OCI-LY7 (cell line): ENCODE measurements at regions not wholly inside any gene's neighbourhood (a gene's known extent, or its start where the extent isn't known, plus 50 kb on each side); places are given as distances from the start of the nearest gene placed in this dataset.
"Not testable (repeated sequence)": the region's sequence is repeated elsewhere in the genome, so short reads cannot be mapped to it uniquely, and the experiment has no call there.

Source experiments
- BruUV-seq: library from RNA; stranded (reverse); fragments of 400-500 nt; replicated peaks from 2 replicates; lab custom pipeline; 2021; lab: Mats Ljungman, UMichigan
- CTCF ChIA-PET: fragments of 300-600 bp; sonication (Branson Sonifier 250); formaldehyde crosslinking; loops from one replicate; lab custom pipeline; 2022; ENCODE audit warnings: antibody characterized with exemption; ENCODE audit not compliant: unreplicated experiment; lab: Charles Lee
- POLR2A ChIA-PET: fragments of 300-600 bp; sonication (Branson Sonifier 250); formaldehyde crosslinking; loops from one replicate; lab custom pipeline; 2022; ENCODE audit warnings: antibody characterized with exemption; lab: Charles Lee
- DNase-seq: peaks from one replicate; pipeline ENCODE4 v3.0.0-alpha.2; 2015; ENCODE audit warnings: low spot score
- H2AFZ ChIP-seq: fragments of 200-600 bp; sonication (generic), shearing (Covaris generic); 2 replicates; pipeline ENCODE4 v1.6.1; 2014; ENCODE audit warnings: mild to moderate bottlenecking, antibody characterized with exemption, low read length, moderate library complexity
- H3K27ac ChIP-seq: fragments of 200-600 bp; sonication (generic); 2 replicates; pipeline ENCODE4 v1.5.1; 2014; ENCODE audit warnings: mixed run types, low read depth, mild to moderate bottlenecking, moderate library complexity, low read length, inconsistent platforms; ENCODE audit not compliant: poor library complexity, severe bottlenecking
- H3K36me3 ChIP-seq: fragments of 200-600 bp; sonication (generic); 2 replicates; pipeline ENCODE4 v1.6.1; 2014; ENCODE audit warnings: mild to moderate bottlenecking, antibody characterized with exemption, low read length, moderate library complexity, mixed read lengths; ENCODE audit not compliant: insufficient read depth
- H3K4me1 ChIP-seq: fragments of 200-600 bp; sonication (generic); 2 replicates; pipeline ENCODE4 v1.5.1; 2014; ENCODE audit warnings: mild to moderate bottlenecking, low read length; ENCODE audit not compliant: insufficient read depth, poor library complexity, severe bottlenecking
- H3K4me2 ChIP-seq: fragments of 200-600 bp; sonication (generic); 2 replicates; pipeline ENCODE4 v1.6.1; 2014; ENCODE audit warnings: mild to moderate bottlenecking, low read length
- H3K4me3 ChIP-seq: fragments of 200-600 bp; sonication (generic); 2 replicates; pipeline ENCODE4 v1.5.1; 2014; ENCODE audit warnings: mild to moderate bottlenecking, low read depth, low read length; ENCODE audit not compliant: poor library complexity, severe bottlenecking
- H3K79me2 ChIP-seq: fragments of 200-600 bp; sonication (generic); 2 replicates; pipeline ENCODE4 v1.6.1; 2016; ENCODE audit warnings: low read depth, mild to moderate bottlenecking, low read length, moderate library complexity, mixed read lengths; ENCODE audit not compliant: insufficient read depth
- H3K9me2 ChIP-seq: fragments of 200-600 bp; sonication (generic); 2 replicates; pipeline ENCODE4 v1.6.1; 2016; ENCODE audit warnings: mild to moderate bottlenecking, low read length, mixed read lengths; ENCODE audit not compliant: insufficient read depth
- H3K9me3 ChIP-seq: fragments of 200-600 bp; sonication (generic); 2 replicates; pipeline ENCODE4 v1.6.1; 2014; ENCODE audit warnings: mild to moderate bottlenecking, mixed run types, low read length, mixed read lengths
- H4K20me1 ChIP-seq: fragments of 200-600 bp; sonication (generic); 2 replicates; pipeline ENCODE4 v1.6.1; 2014; ENCODE audit warnings: mild to moderate bottlenecking, antibody characterized with exemption, low read length, moderate library complexity, mixed read lengths; ENCODE audit not compliant: insufficient read depth
- CTCF ChIP-seq: fragments of 200-600 bp; sonication (generic); conservative IDR thresholded peaks from 2 replicates; pipeline ENCODE4 v1.5.1; 2014; ENCODE audit warnings: mild to moderate bottlenecking, antibody characterized with exemption, low read length, moderate library complexity, mixed read lengths
- EZH2phosphoT487 ChIP-seq: fragments of 200-600 bp; sonication (generic); IDR thresholded peaks from 2 replicates; pipeline ENCODE4 v1.6.1; 2018; ENCODE audit warnings: low read depth, borderline replicate concordance, mild to moderate bottlenecking, mixed run types, antibody characterized with exemption, low read length, moderate library complexity, mixed read lengths
- intact Hi-C: fragments of 100-400 bp; cut with micrococcal nuclease; formaldehyde crosslinking; loops from one replicate; pipeline ENCODE4 v1.10.0; 2022; ENCODE audit not compliant: unreplicated experiment

GRCh38 chr1:245058436-245058835, 96.3 kb upstream of the KIF26B start:
- no peak overlapping the region for H3K4me3 ChIP-seq
- DNase-seq: no peak
- BruUV-seq: no TSS peak
- H3K4me1 ChIP-seq: no peaks in the 10 kb centered on the region
- ChIA-PET CTCF (no interaction called here), POLR2A (interaction anchor here (0.6 kb wide), 1 partner anchor 490 kb away, joined by 4 read pairs; no protein-coding TSS in a partner anchor)
- H3K79me2 ChIP-seq: no peaks in the 10 kb centered on the region
- H3K27ac ChIP-seq: no peak overlapping the region
- H3K9me3 ChIP-seq: no peaks in the 10 kb centered on the region
- TF ChIP-seq CTCF (no peak), EZH2phosphoT487 (no peak)
- intact Hi-C loops: no loop called here
- no peak overlapping the region for H3K4me2 ChIP-seq
- no peak overlapping the region for H2AFZ ChIP-seq
- no peaks in the 10 kb centered on the region for H3K36me3 ChIP-seq
- H4K20me1 ChIP-seq: no peaks in the 10 kb centered on the region
- no peaks in the 10 kb centered on the region for H3K9me2 ChIP-seq

DNA sequence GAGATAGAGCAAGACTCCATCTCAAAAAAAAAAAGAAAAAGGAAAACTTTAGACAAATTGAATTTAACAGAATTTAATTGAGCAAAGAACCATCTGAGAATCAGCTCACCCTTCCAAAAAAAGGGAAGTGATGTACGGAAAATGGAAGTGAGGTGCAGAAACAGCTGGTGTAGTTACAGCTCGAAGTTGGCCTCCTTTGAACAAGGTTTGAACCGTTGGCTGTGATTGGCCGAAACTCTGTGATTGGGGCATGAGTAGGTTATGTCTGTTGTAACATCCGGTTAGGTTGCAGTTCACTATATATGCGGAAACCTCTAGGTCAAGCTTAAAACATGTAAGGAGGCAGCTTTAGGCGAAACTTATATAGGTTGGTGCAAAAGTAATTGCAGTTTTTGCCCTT, 97.9 kb upstream of the KIF26B start:
- no peaks in the 10 kb centered on the region for H3K36me3 ChIP-seq
- POLR2A ChIA-PET: interaction anchor here (0.6 to 2.1 kb wide), 7 partner anchors 11 to 1927 kb away, joined by 3 to 6 read pairs (median 4); no protein-coding TSS in a partner anchor
- no peak overlapping the region for H3K4me2 ChIP-seq
- TF ChIP-seq CTCF: no peak
- TF ChIP-seq EZH2phosphoT487: no peak
- H3K9me2 ChIP-seq: no peaks in the 10 kb centered on the region
- no peak for DNase-seq
- H3K79me2 ChIP-seq: no peaks in the 10 kb centered on the region
- no peaks in the 10 kb centered on the region for H4K20me1 ChIP-seq
- CTCF ChIA-PET: interaction anchor here (1.4 kb wide), 1 partner anchor 14 kb away, joined by 3 read pairs; no protein-coding TSS in a partner anchor
- no peaks in the 10 kb centered on the region for H3K4me1 ChIP-seq
- BruUV-seq: no TSS peak
- H3K27ac ChIP-seq: no peak overlapping the region
- no peaks in the 10 kb centered on the region for H3K9me3 ChIP-seq
- H3K4me3 ChIP-seq: no peak overlapping the region
- H2AFZ ChIP-seq: no peak overlapping the region
- intact Hi-C loops: no loop called here

DNA sequence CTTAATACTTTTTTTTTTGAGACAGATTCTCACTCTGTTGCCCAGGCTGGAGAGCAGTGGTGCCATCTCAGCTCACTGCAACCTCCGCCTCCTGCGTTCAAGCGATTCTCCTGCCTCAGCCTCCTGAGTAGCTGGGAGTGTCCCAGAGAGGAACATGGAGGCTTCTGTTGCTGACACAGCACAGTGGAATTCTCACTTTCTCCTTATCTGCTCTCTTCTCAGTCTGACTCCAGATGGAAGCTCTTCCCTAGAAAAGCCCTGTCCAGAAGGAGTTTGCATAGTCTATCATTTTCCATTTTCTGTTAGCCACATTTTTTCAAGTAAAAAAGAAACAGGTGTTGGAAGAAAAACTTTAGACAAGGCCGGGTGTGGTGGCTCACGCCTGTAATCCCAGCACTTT, 98.5 kb upstream of the KIF26B start:
- BruUV-seq, H3K4me2 ChIP-seq, H3K9me3 ChIP-seq, H3K9me2 ChIP-seq, H3K4me1 ChIP-seq, H3K27ac ChIP-seq, H2AFZ ChIP-seq, DNase-seq, H3K4me3 ChIP-seq, H3K79me2 ChIP-seq, intact Hi-C loops, H3K36me3 ChIP-seq, H4K20me1 ChIP-seq: not testable (repeated sequence)
- ChIA-PET POLR2A (interaction anchor here (2.1 kb wide), 1 partner anchor 10 kb away, joined by 6 read pairs; no protein-coding TSS in a partner anchor), CTCF (interaction anchor here (1.4 kb wide), 1 partner anchor 14 kb away, joined by 3 read pairs; no protein-coding TSS in a partner anchor)
